ENCODE measurements at regions not wholly inside any gene's neighbourhood (a gene's known extent, or its start where the extent isn't known, plus 50 kb on each side); places are given as distances from the start of the nearest gene placed in this dataset.
"Not testable (repeated sequence)": the region's sequence is repeated elsewhere in the genome, so short reads cannot be mapped to it uniquely, and the experiment has no call there.

- Histone ChIP-seq H3K79me2 (ENCODE audit: insufficient read depth, low read depth) (no peaks in the 10 kb centered on the region), H3K36me3 (ENCODE audit: insufficient read depth) (no peaks in the 10 kb centered on the region), H3K4me2 (no peak overlapping the region; the same call in 1 of the 2 replicates), H3K4me3 (IDR thresholded peaks at IDR 0.05; ENCODE audit: insufficient read depth, low read depth, low read length) (no peak overlapping the region), H4K20me1 (ENCODE audit: insufficient read depth) (no peaks in the 10 kb centered on the region), H3K27me3 (ENCODE audit: insufficient read depth, low read depth) (no peaks in the 10 kb centered on the region), H3K9ac (no peak overlapping the region), H2AFZ (ENCODE audit: low read depth) (no peak overlapping the region), H3K4me1 (ENCODE audit: low read depth, poor library complexity, severe bottlenecking) (no peaks in the 10 kb centered on the region), H3K27ac (no peak overlapping the region)
- TF ChIP-seq CTCF (conservative IDR thresholded peaks at IDR 0.05; ENCODE audit: low read depth, low read length) = peak; percentile 41; the same call in 1 of the 2 replicates
These were observed 760.2 kb downstream of the TAF11L14 start for GRCh38 chr5:18394443-18394804.

- no peak overlapping the region for H3K4me3 ChIP-seq (IDR thresholded peaks at IDR 0.05; ENCODE audit: insufficient read depth, low read depth, low read length)
- H2AFZ ChIP-seq (ENCODE audit: low read depth) = no peak overlapping the region
- no peaks in the 10 kb centered on the region for H4K20me1 ChIP-seq (ENCODE audit: insufficient read depth)
- no peaks in the 10 kb centered on the region for H3K36me3 ChIP-seq (ENCODE audit: insufficient read depth)
- no peaks in the 10 kb centered on the region for H3K79me2 ChIP-seq (ENCODE audit: insufficient read depth, low read depth)
- no peak for TF ChIP-seq CTCF (conservative IDR thresholded peaks at IDR 0.05; ENCODE audit: low read depth, low read length)
- no peaks in the 10 kb centered on the region for H3K4me1 ChIP-seq (ENCODE audit: low read depth, poor library complexity, severe bottlenecking)
- H3K27ac ChIP-seq = no peak overlapping the region
- H3K9ac ChIP-seq = no peak overlapping the region
- H3K27me3 ChIP-seq (ENCODE audit: insufficient read depth, low read depth) = no peaks in the 10 kb centered on the region
- H3K4me2 ChIP-seq = no peak overlapping the region
These were observed 761.2 kb downstream of the TAF11L14 start for GRCh38 chr5:18395126-18396110.

- H3K9ac ChIP-seq = no peak overlapping the region
- no peak for TF ChIP-seq CTCF (conservative IDR thresholded peaks at IDR 0.05; ENCODE audit: low read depth, low read length)
- no peak overlapping the region for H3K27ac ChIP-seq
- H4K20me1 ChIP-seq (ENCODE audit: insufficient read depth) = no peaks in the 10 kb centered on the region
- H2AFZ ChIP-seq (ENCODE audit: low read depth) = no peak overlapping the region
- H3K4me2 ChIP-seq = no peak overlapping the region
- no peak overlapping the region for H3K4me3 ChIP-seq (IDR thresholded peaks at IDR 0.05; ENCODE audit: insufficient read depth, low read depth, low read length)
- H3K27me3 ChIP-seq (ENCODE audit: insufficient read depth, low read depth) = no peaks in the 10 kb centered on the region
- H3K79me2 ChIP-seq (ENCODE audit: insufficient read depth, low read depth) = no peaks in the 10 kb centered on the region
- no peaks in the 10 kb centered on the region for H3K36me3 ChIP-seq (ENCODE audit: insufficient read depth)
- H3K4me1 ChIP-seq (ENCODE audit: low read depth, poor library complexity, severe bottlenecking) = no peaks in the 10 kb centered on the region
These were observed 763.1 kb downstream of the TAF11L14 start for GRCh38 chr5:18397371-18397770.

GRCh38 chr5:18397891-18398290 lies 763.6 kb downstream of the TAF11L14 start:
- no peak overlapping the region for H2AFZ ChIP-seq (ENCODE audit: low read depth)
- no peak for TF ChIP-seq CTCF (conservative IDR thresholded peaks at IDR 0.05; ENCODE audit: low read depth, low read length)
- H3K4me3 ChIP-seq (IDR thresholded peaks at IDR 0.05; ENCODE audit: insufficient read depth, low read depth, low read length) = no peak overlapping the region
- no peaks in the 10 kb centered on the region for H3K36me3 ChIP-seq (ENCODE audit: insufficient read depth)
- H3K27me3 ChIP-seq (ENCODE audit: insufficient read depth, low read depth) = no peaks in the 10 kb centered on the region
- no peak overlapping the region for H3K27ac ChIP-seq
- no peaks in the 10 kb centered on the region for H3K79me2 ChIP-seq (ENCODE audit: insufficient read depth, low read depth)
- no peak overlapping the region for H3K9ac ChIP-seq
- no peaks in the 10 kb centered on the region for H3K4me1 ChIP-seq (ENCODE audit: low read depth, poor library complexity, severe bottlenecking)
- no peaks in the 10 kb centered on the region for H4K20me1 ChIP-seq (ENCODE audit: insufficient read depth)
- H3K4me2 ChIP-seq = no peak overlapping the region

GRCh38 chr5:18399461-18400327 lies 765.4 kb downstream of the TAF11L14 start:
- not testable (repeated sequence) for H3K36me3 ChIP-seq (ENCODE audit: insufficient read depth); H3K27me3 ChIP-seq (ENCODE audit: insufficient read depth, low read depth); H3K4me1 ChIP-seq (ENCODE audit: low read depth, poor library complexity, severe bottlenecking); H3K9ac ChIP-seq; H3K4me2 ChIP-seq; H2AFZ ChIP-seq (ENCODE audit: low read depth); H3K79me2 ChIP-seq (ENCODE audit: insufficient read depth, low read depth); H3K27ac ChIP-seq; H3K4me3 ChIP-seq (IDR thresholded peaks at IDR 0.05; ENCODE audit: insufficient read depth, low read depth, low read length); H4K20me1 ChIP-seq (ENCODE audit: insufficient read depth)
